Left lung (tissue), 4 donors: ENCODE measurements at regions not wholly inside any gene's neighbourhood (a gene's known extent, or its start where the extent isn't known, plus 50 kb on each side); places are given as distances from the start of the nearest gene placed in this dataset.

ENCODE experiments used
- ATAC-seq: fragments of 200-7000 bp; cut with Tn5 transposase; one replicate; pipeline ENCODE4 v1.9.1; 2020; ENCODE audit warnings: moderate library complexity
- DNase-seq, 4 donors: peaks; one replicate each; pipeline ENCODE4 v3.0.0-alpha.2; 2013 to 2020
- H3K27ac ChIP-seq, 2 donors: fragments of 200-600 bp; sonication (generic) in 1 of 2; one replicate each; pipeline versions ENCODE4 v1.5.0 to v1.8.0; 2020 to 2021
- H3K27me3 ChIP-seq, 2 donors: fragments of 200-600 bp; sonication (generic) in 1 of 2; one replicate each; pipeline versions ENCODE4 v1.5.0 to v1.8.0; 2020 to 2021
- H3K36me3 ChIP-seq, 2 donors: fragments of 200-600 bp; sonication (generic) in 1 of 2; one replicate each; pipeline versions ENCODE4 v1.5.0 to v1.8.0; 2020 to 2021
- H3K4me1 ChIP-seq, 2 donors: fragments of 200-600 bp; one replicate each; pipeline ENCODE4 v1.8.0; 2021
- H3K4me3 ChIP-seq, 2 donors: fragments of 200-600 bp; sonication (generic) in 1 of 2; one replicate each; pipeline versions ENCODE4 v1.5.0 to v1.8.0; 2020 to 2021; ENCODE audit warnings: mild to moderate bottlenecking in 1 of 2
- H3K9me3 ChIP-seq, 2 donors: fragments of 200-600 bp; sonication (generic) in 1 of 2; one replicate each; pipeline versions ENCODE4 v1.5.0 to v1.8.0; 2020 to 2021
- intact Hi-C, 2 donors: fragments of 100-400 bp; cut with DNase I; formaldehyde crosslinking; loops; one replicate each; pipeline versions ENCODE4 v1.11.2 to v1.14.2; 2022
- TF ChIP-seq, protein P1 (sequence below), 2 donors: fragments of 200-600 bp; sonication (generic) in 1 of 2; IDR thresholded peaks; one replicate each; pipeline versions ENCODE4 v1.5.0 to v1.8.0; 2021; ENCODE audit warnings: antibody characterized with exemption in 2 of 2
- donor health status: DM: no; HTN: yes; CAD: no.
- donor health status: DM: no; HTN: no; CAD: no.

DNA sequence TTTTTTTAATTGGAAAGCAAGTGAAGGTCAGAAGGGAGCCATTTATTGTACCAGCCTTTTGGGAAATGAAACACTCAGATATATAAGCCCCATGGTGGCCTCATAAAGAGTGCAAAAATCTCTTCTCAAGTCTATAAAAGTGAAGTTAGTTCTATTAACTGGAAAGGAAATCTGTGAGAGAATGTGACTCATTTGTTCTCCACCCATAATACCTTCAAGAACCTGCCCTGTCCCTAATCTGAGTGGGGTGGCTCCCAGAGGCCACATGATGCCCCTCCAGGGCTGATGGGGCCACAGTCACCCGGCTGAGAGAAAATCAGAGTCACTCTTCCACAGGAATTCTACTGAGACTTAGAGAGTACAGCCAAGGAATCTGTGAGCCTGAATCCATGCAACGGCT lies 65.8 kb upstream of the SERP2 start:
- Histone ChIP-seq H3K27ac (peak overlapping the region in 1 of 2 donors; percentile 5), H3K9me3 (no peaks in the 10 kb centered on the region), H3K4me1 (peaks cover 6 to 29% of the 10 kb centered on the region in 2 donors), H3K27me3 (no peaks in the 10 kb centered on the region), H3K4me3 (no peak overlapping the region), H3K36me3 (no peaks in the 10 kb centered on the region)
- TF ChIP-seq, protein P1, sequence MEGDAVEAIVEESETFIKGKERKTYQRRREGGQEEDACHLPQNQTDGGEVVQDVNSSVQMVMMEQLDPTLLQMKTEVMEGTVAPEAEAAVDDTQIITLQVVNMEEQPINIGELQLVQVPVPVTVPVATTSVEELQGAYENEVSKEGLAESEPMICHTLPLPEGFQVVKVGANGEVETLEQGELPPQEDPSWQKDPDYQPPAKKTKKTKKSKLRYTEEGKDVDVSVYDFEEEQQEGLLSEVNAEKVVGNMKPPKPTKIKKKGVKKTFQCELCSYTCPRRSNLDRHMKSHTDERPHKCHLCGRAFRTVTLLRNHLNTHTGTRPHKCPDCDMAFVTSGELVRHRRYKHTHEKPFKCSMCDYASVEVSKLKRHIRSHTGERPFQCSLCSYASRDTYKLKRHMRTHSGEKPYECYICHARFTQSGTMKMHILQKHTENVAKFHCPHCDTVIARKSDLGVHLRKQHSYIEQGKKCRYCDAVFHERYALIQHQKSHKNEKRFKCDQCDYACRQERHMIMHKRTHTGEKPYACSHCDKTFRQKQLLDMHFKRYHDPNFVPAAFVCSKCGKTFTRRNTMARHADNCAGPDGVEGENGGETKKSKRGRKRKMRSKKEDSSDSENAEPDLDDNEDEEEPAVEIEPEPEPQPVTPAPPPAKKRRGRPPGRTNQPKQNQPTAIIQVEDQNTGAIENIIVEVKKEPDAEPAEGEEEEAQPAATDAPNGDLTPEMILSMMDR (IDR thresholded peaks at IDR 0.05), result no peak
- DNase-seq, result no peak
- intact Hi-C loops, result no loop called here
- no peak for ATAC-seq

DNA sequence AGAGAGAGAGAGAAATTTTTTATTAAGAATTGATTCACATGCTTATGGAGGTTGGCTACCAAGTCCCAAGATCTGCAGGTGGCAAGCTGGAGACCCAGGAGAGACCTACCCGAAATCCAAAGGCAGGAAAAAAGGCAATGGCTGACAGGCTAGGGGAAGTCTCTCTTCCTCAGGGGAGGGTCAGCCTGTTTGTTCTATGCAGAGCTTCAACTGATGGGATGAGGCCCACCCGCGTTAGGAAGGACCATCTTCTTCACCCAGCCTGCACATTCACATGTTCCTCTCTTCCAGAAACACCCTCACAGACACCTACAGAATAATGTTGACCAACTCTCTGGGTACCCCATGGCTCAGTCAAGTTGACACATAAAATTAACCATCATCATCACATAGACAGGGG lies 65.3 kb upstream of the SERP2 start:
- ATAC-seq (no peak), DNase-seq (no peak)
- Histone ChIP-seq H3K4me3 (no peak overlapping the region), H3K27me3 (no peaks in the 10 kb centered on the region), H3K9me3 (no peaks in the 10 kb centered on the region), H3K4me1 (peaks cover 6 to 32% of the 10 kb centered on the region in 2 donors), H3K27ac (no peak overlapping the region), H3K36me3 (no peaks in the 10 kb centered on the region)
- intact Hi-C loops, result no loop called here
- TF ChIP-seq, protein P1 (IDR thresholded peaks at IDR 0.05), result no peak

DNA sequence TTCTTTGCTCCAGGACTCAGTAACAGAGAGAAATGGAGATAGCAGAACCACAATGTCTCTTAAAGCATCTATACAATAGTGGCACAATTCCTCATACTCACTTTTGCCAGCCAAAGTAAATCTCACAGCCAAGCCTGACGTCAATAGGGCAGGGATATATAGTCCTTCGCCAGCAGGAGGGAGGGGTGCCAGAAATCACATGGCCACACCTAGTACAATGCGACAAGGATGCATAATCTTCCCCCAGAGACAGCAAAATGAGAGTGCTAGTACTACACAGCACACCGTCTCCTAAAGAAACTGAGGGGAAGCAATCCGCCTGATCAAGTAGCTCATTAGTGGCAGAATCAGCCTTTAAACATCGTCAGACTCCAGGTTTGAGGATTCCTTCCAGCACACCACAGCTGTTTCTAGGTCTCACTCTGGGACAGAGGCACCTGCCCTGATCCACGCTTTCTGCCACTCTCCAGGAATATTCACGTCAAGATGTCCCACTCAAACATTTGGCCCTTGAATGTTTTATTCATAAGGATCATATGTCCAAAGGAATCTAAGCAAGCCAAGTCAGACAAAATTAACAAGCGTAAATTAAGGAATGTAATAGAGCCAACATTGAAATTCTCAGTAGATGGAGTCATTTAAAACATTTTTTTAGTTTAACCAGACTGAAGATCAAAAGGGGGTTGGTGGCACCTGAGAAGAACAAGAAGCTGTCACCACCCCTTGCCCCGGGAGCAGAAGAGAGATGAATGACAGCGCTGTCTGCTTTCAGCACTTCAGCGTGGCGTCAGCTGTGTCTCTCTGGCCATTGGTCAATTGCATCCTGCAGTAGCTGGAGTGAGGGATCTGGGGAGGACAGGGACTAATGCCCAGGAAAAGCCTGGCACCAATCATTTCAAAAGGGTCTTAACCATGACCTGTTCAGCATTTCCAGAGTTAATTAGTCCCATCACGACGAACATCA lies 63.5 kb upstream of the SERP2 start:
- no peaks in the 10 kb centered on the region for H3K36me3 ChIP-seq
- DNase-seq, result no peak
- H3K27me3 ChIP-seq, result no peaks in the 10 kb centered on the region
- ATAC-seq, result no peak
- H3K4me1 ChIP-seq, result peaks cover 6 to 33% of the 10 kb centered on the region in 2 donors
- H3K27ac ChIP-seq, result no peak overlapping the region
- no peak overlapping the region for H3K4me3 ChIP-seq
- TF ChIP-seq, protein P1 (IDR thresholded peaks at IDR 0.05), result no peak
- intact Hi-C loops, result no loop called here
- H3K9me3 ChIP-seq, result no peaks in the 10 kb centered on the region

DNA sequence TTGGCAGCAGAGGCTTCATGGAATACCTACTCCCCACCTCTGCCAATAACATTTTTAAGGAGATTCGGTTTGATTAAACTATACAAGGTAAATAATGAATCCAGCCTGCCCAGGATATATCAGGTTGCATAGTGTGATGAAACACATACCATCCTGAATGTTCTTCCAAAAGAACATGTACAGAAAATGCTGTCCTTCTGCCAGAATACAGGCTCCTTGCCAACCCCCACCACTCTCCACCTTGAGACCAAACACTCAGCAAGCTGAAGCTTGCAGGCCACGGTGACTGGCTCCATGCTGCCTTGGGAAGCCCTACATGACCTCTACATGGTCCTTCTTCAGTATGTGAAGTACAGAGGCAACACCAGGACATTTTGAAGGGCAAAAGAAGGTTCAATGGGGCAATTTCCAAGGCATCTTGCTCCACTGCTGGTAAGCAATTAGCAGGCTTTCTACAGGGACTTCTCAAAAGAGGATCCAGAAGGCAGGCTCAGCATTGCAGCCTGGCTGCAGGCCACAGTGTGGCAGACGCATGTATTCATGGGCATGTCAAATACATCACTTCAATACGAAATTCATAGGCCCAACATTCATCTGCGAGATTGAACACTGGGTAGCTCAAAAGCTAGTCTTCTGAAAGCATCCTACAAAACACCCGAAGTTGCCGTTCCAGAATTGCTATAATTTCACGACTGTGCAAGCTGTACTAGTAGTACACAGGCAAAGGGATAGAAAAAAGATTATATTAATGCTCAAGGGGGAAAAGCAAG lies 62.4 kb upstream of the SERP2 start:
- H3K4me3 ChIP-seq, result no peak overlapping the region
- H3K27me3 ChIP-seq, result no peaks in the 10 kb centered on the region
- no peaks in the 10 kb centered on the region for H3K9me3 ChIP-seq
- intact Hi-C loops, result no loop called here
- no peak overlapping the region for H3K27ac ChIP-seq
- TF ChIP-seq, protein P1 (IDR thresholded peaks at IDR 0.05), result no peak
- ATAC-seq (peak; percentile 65), DNase-seq (peak in 1 of 4 donors; percentile 49)
- H3K4me1 ChIP-seq, result peaks cover 0 to 22% of the 10 kb centered on the region in 2 donors
- no peaks in the 10 kb centered on the region for H3K36me3 ChIP-seq

GRCh38 chr13:44312131-44312530 lies 61.5 kb upstream of the SERP2 start:
- Histone ChIP-seq H3K36me3 (no peaks in the 10 kb centered on the region), H3K9me3 (no peaks in the 10 kb centered on the region), H3K27me3 (no peaks in the 10 kb centered on the region), H3K27ac (no peak overlapping the region), H3K4me3 (no peak overlapping the region), H3K4me1 (peaks cover 0 to 16% of the 10 kb centered on the region in 2 donors)
- TF ChIP-seq, protein P1 (IDR thresholded peaks at IDR 0.05), result no peak
- DNase-seq (no peak), ATAC-seq (no peak)
- intact Hi-C loops, result no loop called here
